ENCODE measurements at regions not wholly inside any gene's neighbourhood (a gene's known extent, or its start where the extent isn't known, plus 50 kb on each side); places are given as distances from the start of the nearest gene placed in this dataset.

GRCh38 chr5:175118700-175119309, 325.2 kb downstream of the DRD1 start:
- 93% methylated on average over 3 of the region's 3 CpGs for WGBS (ENCODE audit: insufficient coverage)
- ChIA-PET CTCF (interaction anchor here (0.6 kb wide), 1 partner anchor 58 kb away, joined by 3 read pairs; no protein-coding TSS in a partner anchor), POLR2A (no interaction called here)
- Histone ChIP-seq H3K27ac (ENCODE audit: insufficient read depth in 1 of 2, low read depth in 1 of 2, low read length in 2 of 2, poor library complexity in 1 of 2, severe bottlenecking in 2 of 2) (no peak overlapping the region), H3K27me3 (replicated peaks in 2 of 5; ENCODE audit: control insufficient read depth in 4 of 5, insufficient read depth in 5 of 5, low read length in 4 of 5) (peaks cover 0 to 2% (median 0%) of the 10 kb centered on the region in 5 experiments), H3K4me3 (ENCODE audit: control insufficient read depth in 1 of 7, extremely low read depth in 1 of 7, insufficient read depth in 4 of 7, low read depth in 2 of 7, low read length in 6 of 7) (no peak overlapping the region), H3K9me3 (ENCODE audit: control extremely low read depth in 1 of 5, control insufficient read depth in 4 of 5, insufficient read depth in 2 of 5, low read depth in 1 of 5, low read length in 4 of 5) (peaks cover 0 to 10% (median 1%) of the 10 kb centered on the region in 5 experiments), H3K4me1 (ENCODE audit: control extremely low read depth in 1 of 4, control insufficient read depth in 4 of 4, insufficient read depth in 4 of 4, low read length in 3 of 4) (no peaks in the 10 kb centered on the region), H3K36me3 (ENCODE audit: control insufficient read depth in 4 of 4, insufficient read depth in 4 of 4, low read length in 3 of 4) (no peaks in the 10 kb centered on the region)
- no peak for DNase-seq

- DNase-seq: no peak
- ChIA-PET CTCF (no interaction called here), POLR2A (no interaction called here)
- 78% methylated on average over 2 of the region's 3 CpGs for WGBS (ENCODE audit: insufficient coverage)
- H3K4me3 ChIP-seq (ENCODE audit: control insufficient read depth in 1 of 7, extremely low read depth in 1 of 7, insufficient read depth in 4 of 7, low read depth in 2 of 7, low read length in 6 of 7): no peak overlapping the region
- H3K9me3 ChIP-seq (ENCODE audit: control extremely low read depth in 1 of 5, control insufficient read depth in 4 of 5, insufficient read depth in 2 of 5, low read depth in 1 of 5, low read length in 4 of 5): peaks cover 0 to 7% (median 0%) of the 10 kb centered on the region in 5 experiments
- no peak overlapping the region for H3K27ac ChIP-seq (ENCODE audit: insufficient read depth in 1 of 2, low read depth in 1 of 2, low read length in 2 of 2, poor library complexity in 1 of 2, severe bottlenecking in 2 of 2)
- H3K4me1 ChIP-seq (ENCODE audit: control extremely low read depth in 1 of 4, control insufficient read depth in 4 of 4, insufficient read depth in 4 of 4, low read length in 3 of 4): no peaks in the 10 kb centered on the region
- peaks cover 0 to 2% (median 0%) of the 10 kb centered on the region in 5 experiments for H3K27me3 ChIP-seq (replicated peaks in 2 of 5; ENCODE audit: control insufficient read depth in 4 of 5, insufficient read depth in 5 of 5, low read length in 4 of 5)
- H3K36me3 ChIP-seq (ENCODE audit: control insufficient read depth in 4 of 4, insufficient read depth in 4 of 4, low read length in 3 of 4): no peaks in the 10 kb centered on the region
Measured at GRCh38 chr5:175116466-175117048, 327.4 kb downstream of the DRD1 start.

GRCh38 chr5:175115831-175116230, 328.2 kb downstream of the DRD1 start:
- Histone ChIP-seq H3K27ac (ENCODE audit: insufficient read depth in 1 of 2, low read depth in 1 of 2, low read length in 2 of 2, poor library complexity in 1 of 2, severe bottlenecking in 2 of 2) (no peak overlapping the region), H3K4me1 (ENCODE audit: control extremely low read depth in 1 of 4, control insufficient read depth in 4 of 4, insufficient read depth in 4 of 4, low read length in 3 of 4) (no peaks in the 10 kb centered on the region), H3K36me3 (ENCODE audit: control insufficient read depth in 4 of 4, insufficient read depth in 4 of 4, low read length in 3 of 4) (no peaks in the 10 kb centered on the region), H3K4me3 (ENCODE audit: control insufficient read depth in 1 of 7, extremely low read depth in 1 of 7, insufficient read depth in 4 of 7, low read depth in 2 of 7, low read length in 6 of 7) (no peak overlapping the region), H3K27me3 (replicated peaks in 2 of 5; ENCODE audit: control insufficient read depth in 4 of 5, insufficient read depth in 5 of 5, low read length in 4 of 5) (peaks cover 0 to 2% (median 0%) of the 10 kb centered on the region in 5 experiments), H3K9me3 (ENCODE audit: control extremely low read depth in 1 of 5, control insufficient read depth in 4 of 5, insufficient read depth in 2 of 5, low read depth in 1 of 5, low read length in 4 of 5) (peaks cover 0 to 2% (median 0%) of the 10 kb centered on the region in 5 experiments)
- ChIA-PET CTCF (no interaction called here), POLR2A (no interaction called here)
- DNase-seq: no peak
- WGBS (ENCODE audit: insufficient coverage): 91% methylated on average over 8 of the region's 9 CpGs

- WGBS (ENCODE audit: insufficient coverage): 92% methylated on average over 1 of the region's 2 CpGs
- ChIA-PET CTCF (no interaction called here), POLR2A (no interaction called here)
- no peaks in the 10 kb centered on the region for H3K4me1 ChIP-seq (ENCODE audit: control extremely low read depth in 1 of 4, control insufficient read depth in 4 of 4, insufficient read depth in 4 of 4, low read length in 3 of 4)
- no peak for DNase-seq
- H3K27ac ChIP-seq (ENCODE audit: insufficient read depth in 1 of 2, low read depth in 1 of 2, low read length in 2 of 2, poor library complexity in 1 of 2, severe bottlenecking in 2 of 2): no peak overlapping the region
- H3K9me3 ChIP-seq (ENCODE audit: control extremely low read depth in 1 of 5, control insufficient read depth in 4 of 5, insufficient read depth in 2 of 5, low read depth in 1 of 5, low read length in 4 of 5): peaks cover 0 to 8% (median 2%) of the 10 kb centered on the region in 5 experiments
- H3K36me3 ChIP-seq (ENCODE audit: control insufficient read depth in 4 of 4, insufficient read depth in 4 of 4, low read length in 3 of 4): no peaks in the 10 kb centered on the region
- H3K27me3 ChIP-seq (replicated peaks in 2 of 5; ENCODE audit: control insufficient read depth in 4 of 5, insufficient read depth in 5 of 5, low read length in 4 of 5): peaks cover 0 to 2% (median 0%) of the 10 kb centered on the region in 5 experiments
- no peak overlapping the region for H3K4me3 ChIP-seq (ENCODE audit: control insufficient read depth in 1 of 7, extremely low read depth in 1 of 7, insufficient read depth in 4 of 7, low read depth in 2 of 7, low read length in 6 of 7)
Measured at GRCh38 chr5:175113947-175114346, 330.0 kb downstream of the DRD1 start.

- H3K9me3 ChIP-seq (ENCODE audit: control extremely low read depth in 1 of 5, control insufficient read depth in 4 of 5, insufficient read depth in 2 of 5, low read depth in 1 of 5, low read length in 4 of 5): peaks cover 0 to 9% (median 2%) of the 10 kb centered on the region in 5 experiments
- no peak overlapping the region for H3K27ac ChIP-seq (ENCODE audit: insufficient read depth in 1 of 2, low read depth in 1 of 2, low read length in 2 of 2, poor library complexity in 1 of 2, severe bottlenecking in 2 of 2)
- peaks cover 0 to 13% (median 7%) of the 10 kb centered on the region in 5 experiments for H3K27me3 ChIP-seq (replicated peaks in 2 of 5; ENCODE audit: control insufficient read depth in 4 of 5, insufficient read depth in 5 of 5, low read length in 4 of 5)
- H3K36me3 ChIP-seq (ENCODE audit: control insufficient read depth in 4 of 4, insufficient read depth in 4 of 4, low read length in 3 of 4): no peaks in the 10 kb centered on the region
- no peaks in the 10 kb centered on the region for H3K4me1 ChIP-seq (ENCODE audit: control extremely low read depth in 1 of 4, control insufficient read depth in 4 of 4, insufficient read depth in 4 of 4, low read length in 3 of 4)
- no peak for DNase-seq
- ChIA-PET POLR2A (no interaction called here), CTCF (interaction anchor here (0.5 to 0.6 kb wide), 2 partner anchors 114 to 696 kb away, joined by 3 read pairs; no protein-coding TSS in a partner anchor)
- H3K4me3 ChIP-seq (ENCODE audit: control insufficient read depth in 1 of 7, extremely low read depth in 1 of 7, insufficient read depth in 4 of 7, low read depth in 2 of 7, low read length in 6 of 7): no peak overlapping the region
- WGBS (ENCODE audit: insufficient coverage): 96% methylated on average over 4 of the region's 4 CpGs
Measured at GRCh38 chr5:175109058-175109755, 334.8 kb downstream of the DRD1 start.

GRCh38 chr5:175107865-175108264, 336.1 kb downstream of the DRD1 start:
- no peak overlapping the region for H3K27ac ChIP-seq (ENCODE audit: insufficient read depth in 1 of 2, low read depth in 1 of 2, low read length in 2 of 2, poor library complexity in 1 of 2, severe bottlenecking in 2 of 2)
- no peak for DNase-seq
- POLR2A ChIA-PET: no interaction called here
- CTCF ChIA-PET: no interaction called here
- peaks cover 0 to 17% (median 7%) of the 10 kb centered on the region in 5 experiments for H3K27me3 ChIP-seq (replicated peaks in 2 of 5; ENCODE audit: control insufficient read depth in 4 of 5, insufficient read depth in 5 of 5, low read length in 4 of 5)
- no peak overlapping the region for H3K4me3 ChIP-seq (ENCODE audit: control insufficient read depth in 1 of 7, extremely low read depth in 1 of 7, insufficient read depth in 4 of 7, low read depth in 2 of 7, low read length in 6 of 7)
- H3K36me3 ChIP-seq (ENCODE audit: control insufficient read depth in 4 of 4, insufficient read depth in 4 of 4, low read length in 3 of 4): no peaks in the 10 kb centered on the region
- no peaks in the 10 kb centered on the region for H3K4me1 ChIP-seq (ENCODE audit: control extremely low read depth in 1 of 4, control insufficient read depth in 4 of 4, insufficient read depth in 4 of 4, low read length in 3 of 4)
- peaks cover 0 to 9% (median 2%) of the 10 kb centered on the region in 5 experiments for H3K9me3 ChIP-seq (ENCODE audit: control extremely low read depth in 1 of 5, control insufficient read depth in 4 of 5, insufficient read depth in 2 of 5, low read depth in 1 of 5, low read length in 4 of 5)
- 100% methylated on average over 3 of the region's 5 CpGs for WGBS (ENCODE audit: insufficient coverage)

- peaks cover 0 to 20% (median 8%) of the 10 kb centered on the region in 5 experiments for H3K27me3 ChIP-seq (replicated peaks in 2 of 5; ENCODE audit: control insufficient read depth in 4 of 5, insufficient read depth in 5 of 5, low read length in 4 of 5)
- peaks cover 0 to 9% (median 2%) of the 10 kb centered on the region in 5 experiments for H3K9me3 ChIP-seq (ENCODE audit: control extremely low read depth in 1 of 5, control insufficient read depth in 4 of 5, insufficient read depth in 2 of 5, low read depth in 1 of 5, low read length in 4 of 5)
- CTCF ChIA-PET: no interaction called here
- DNase-seq: no peak
- H3K27ac ChIP-seq (ENCODE audit: insufficient read depth in 1 of 2, low read depth in 1 of 2, low read length in 2 of 2, poor library complexity in 1 of 2, severe bottlenecking in 2 of 2): no peak overlapping the region
- 80% methylated on average over 1 of the region's 1 CpG for WGBS (ENCODE audit: insufficient coverage)
- no peaks in the 10 kb centered on the region for H3K4me1 ChIP-seq (ENCODE audit: control extremely low read depth in 1 of 4, control insufficient read depth in 4 of 4, insufficient read depth in 4 of 4, low read length in 3 of 4)
- POLR2A ChIA-PET: no interaction called here
- H3K36me3 ChIP-seq (ENCODE audit: control insufficient read depth in 4 of 4, insufficient read depth in 4 of 4, low read length in 3 of 4): no peaks in the 10 kb centered on the region
- no peak overlapping the region for H3K4me3 ChIP-seq (ENCODE audit: control insufficient read depth in 1 of 7, extremely low read depth in 1 of 7, insufficient read depth in 4 of 7, low read depth in 2 of 7, low read length in 6 of 7)
Measured at GRCh38 chr5:175107028-175107588, 336.9 kb downstream of the DRD1 start.
